ENCODE measurements at regions not wholly inside any gene's neighbourhood (a gene's known extent, or its start where the extent isn't known, plus 50 kb on each side); places are given as distances from the start of the nearest gene placed in this dataset.

GRCh38 chr6:104118274-104118673 is 741.4 kb downstream of the HACE1 start:
- TF ChIP-seq CTCF (IDR thresholded peaks at IDR 0.05; ENCODE audit: extremely low read depth in 1 of 2, insufficient read depth in 1 of 2, low read depth in 1 of 2, low read length in 2 of 2) (no peak), FOS (IDR thresholded peaks at IDR 0.05; ENCODE audit: borderline replicate concordance, insufficient read depth, low read length) (peak; percentile 59)

Data from endothelial cell of umbilical vein (primary cell).